ENCODE measurements at regions not wholly inside any gene's neighbourhood (a gene's known extent, or its start where the extent isn't known, plus 50 kb on each side); places are given as distances from the start of the nearest gene placed in this dataset.

DNA sequence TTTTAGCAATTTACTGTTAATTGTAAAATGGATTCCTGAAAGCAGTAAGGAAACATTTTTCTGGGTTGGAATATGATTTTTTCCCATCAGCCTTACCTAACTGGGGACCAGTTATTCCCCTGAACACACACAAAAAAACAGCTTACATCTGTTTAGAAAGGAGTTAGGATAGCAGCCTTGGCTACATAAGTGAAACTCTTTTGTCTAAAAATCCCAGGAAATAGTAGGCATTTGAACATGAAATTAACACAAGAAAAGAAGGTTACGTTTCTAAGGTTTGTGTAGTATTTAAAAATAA, 696.2 kb upstream of the MARCKS start:
- H3K4me3 ChIP-seq (ENCODE audit: low read length) = no peak overlapping the region
- TF ChIP-seq, protein P1, sequence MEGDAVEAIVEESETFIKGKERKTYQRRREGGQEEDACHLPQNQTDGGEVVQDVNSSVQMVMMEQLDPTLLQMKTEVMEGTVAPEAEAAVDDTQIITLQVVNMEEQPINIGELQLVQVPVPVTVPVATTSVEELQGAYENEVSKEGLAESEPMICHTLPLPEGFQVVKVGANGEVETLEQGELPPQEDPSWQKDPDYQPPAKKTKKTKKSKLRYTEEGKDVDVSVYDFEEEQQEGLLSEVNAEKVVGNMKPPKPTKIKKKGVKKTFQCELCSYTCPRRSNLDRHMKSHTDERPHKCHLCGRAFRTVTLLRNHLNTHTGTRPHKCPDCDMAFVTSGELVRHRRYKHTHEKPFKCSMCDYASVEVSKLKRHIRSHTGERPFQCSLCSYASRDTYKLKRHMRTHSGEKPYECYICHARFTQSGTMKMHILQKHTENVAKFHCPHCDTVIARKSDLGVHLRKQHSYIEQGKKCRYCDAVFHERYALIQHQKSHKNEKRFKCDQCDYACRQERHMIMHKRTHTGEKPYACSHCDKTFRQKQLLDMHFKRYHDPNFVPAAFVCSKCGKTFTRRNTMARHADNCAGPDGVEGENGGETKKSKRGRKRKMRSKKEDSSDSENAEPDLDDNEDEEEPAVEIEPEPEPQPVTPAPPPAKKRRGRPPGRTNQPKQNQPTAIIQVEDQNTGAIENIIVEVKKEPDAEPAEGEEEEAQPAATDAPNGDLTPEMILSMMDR (conservative IDR thresholded peaks at IDR 0.05; ENCODE audit: low read depth, low read length) = no peak
- DNase-seq (ENCODE audit: low read depth) = no peak

DNA sequence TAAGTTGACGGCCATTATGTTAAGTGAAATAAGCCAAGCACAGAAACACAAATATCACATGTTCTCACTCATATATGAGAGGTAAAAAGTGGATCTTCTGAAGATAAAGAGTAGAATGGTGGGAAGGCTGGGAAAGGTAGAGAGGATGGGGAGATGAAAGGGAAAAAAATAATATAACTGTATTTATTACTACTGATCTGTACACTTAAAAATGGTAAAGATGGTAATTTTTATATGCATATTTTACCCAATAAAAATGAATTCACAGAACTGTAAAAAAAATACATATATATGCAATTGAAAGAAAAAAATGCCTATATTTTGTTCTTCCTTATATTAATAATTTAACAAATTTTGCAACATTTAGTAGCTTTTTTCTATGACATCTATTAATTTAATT, 694.4 kb upstream of the MARCKS start:
- no peak for DNase-seq (ENCODE audit: low read depth)
- TF ChIP-seq, protein P1 (conservative IDR thresholded peaks at IDR 0.05; ENCODE audit: low read depth, low read length) = no peak
- no peak overlapping the region for H3K4me3 ChIP-seq (ENCODE audit: low read length)

DNA sequence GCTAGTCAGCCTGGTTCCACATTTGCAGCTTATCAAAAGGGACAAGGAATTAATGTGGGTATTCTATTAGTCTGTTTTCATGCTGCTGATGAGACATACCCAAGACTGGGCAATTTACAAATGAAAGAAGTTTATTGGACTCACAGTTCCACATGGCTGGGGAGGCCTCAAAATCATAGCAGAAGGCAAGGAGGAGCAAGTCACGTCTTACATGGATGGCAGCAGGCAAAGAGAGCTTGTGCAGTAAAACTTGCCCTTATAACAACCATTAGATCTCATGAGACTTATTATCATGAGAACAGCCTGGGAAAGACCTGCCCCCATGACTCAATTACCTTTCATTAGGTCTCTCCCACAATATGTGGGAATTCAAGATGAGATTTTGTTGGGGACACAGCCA, 689.1 kb upstream of the MARCKS start:
- TF ChIP-seq, protein P1 (conservative IDR thresholded peaks at IDR 0.05; ENCODE audit: low read depth, low read length) = no peak
- no peak for DNase-seq (ENCODE audit: low read depth)
- H3K4me3 ChIP-seq (ENCODE audit: low read length) = no peak overlapping the region

DNA sequence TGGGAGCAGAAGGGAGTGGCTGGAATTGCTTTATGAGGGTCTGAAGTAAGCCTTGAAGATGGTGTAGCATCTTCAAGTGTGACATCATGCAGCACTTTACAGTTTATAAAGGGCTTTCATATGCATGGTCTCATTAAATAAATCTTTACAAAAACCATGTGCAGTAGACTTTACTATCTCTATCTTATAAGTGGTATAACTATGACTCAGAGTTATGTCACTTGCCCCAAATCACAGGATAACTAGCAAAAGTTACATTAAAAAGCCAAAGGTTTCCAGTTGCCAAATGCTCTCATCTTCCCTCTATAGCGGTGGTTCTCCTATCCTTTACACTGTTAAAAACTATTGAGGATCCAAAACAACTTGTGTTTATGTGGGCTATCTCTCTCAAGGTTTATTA, 687.7 kb upstream of the MARCKS start:
- TF ChIP-seq, protein P1 (conservative IDR thresholded peaks at IDR 0.05; ENCODE audit: low read depth, low read length) = no peak
- no peak for DNase-seq (ENCODE audit: low read depth)
- H3K4me3 ChIP-seq (ENCODE audit: low read length) = no peak overlapping the region

DNA sequence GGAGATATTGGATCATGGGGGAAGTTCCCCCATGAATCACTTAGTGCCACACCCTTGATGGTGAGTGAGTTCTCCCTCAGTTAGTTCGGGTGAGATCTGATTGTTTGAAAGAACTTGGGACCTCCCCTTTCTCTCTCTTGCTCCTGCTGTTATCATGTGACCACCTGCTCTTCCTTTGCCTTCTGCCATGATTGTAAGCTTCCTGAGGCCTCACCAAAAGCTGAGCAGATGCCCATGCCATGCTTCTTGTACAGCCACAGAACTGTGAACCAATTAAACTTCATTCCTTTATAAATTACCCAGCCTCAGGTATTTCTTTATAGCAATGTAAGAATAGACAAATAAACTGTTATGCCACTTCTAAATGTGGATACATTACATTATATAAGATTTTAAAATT, 686.7 kb upstream of the MARCKS start:
- DNase-seq (ENCODE audit: low read depth) = no peak
- TF ChIP-seq, protein P1 (conservative IDR thresholded peaks at IDR 0.05; ENCODE audit: low read depth, low read length) = no peak
- no peak overlapping the region for H3K4me3 ChIP-seq (ENCODE audit: low read length)

DNA sequence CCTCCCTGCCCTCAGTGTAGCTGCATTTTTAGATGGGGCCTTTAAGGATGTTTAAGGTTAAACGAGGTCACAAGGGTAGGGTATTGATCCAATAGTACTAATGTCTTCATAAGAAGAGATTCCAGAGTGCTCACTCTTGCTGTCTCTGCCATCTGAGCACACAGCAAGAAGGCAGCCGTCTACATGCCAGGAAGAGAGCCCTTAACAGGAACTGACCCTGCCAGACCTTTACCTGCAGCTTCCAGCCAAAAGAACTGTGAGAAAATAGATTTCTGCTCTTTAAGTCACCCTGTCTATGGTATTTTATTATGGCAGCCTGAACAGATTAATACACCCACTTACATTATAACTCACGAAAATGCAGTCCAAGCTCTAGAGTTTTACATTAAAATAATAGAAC, 685.3 kb upstream of the MARCKS start:
- TF ChIP-seq, protein P1 (conservative IDR thresholded peaks at IDR 0.05; ENCODE audit: low read depth, low read length) = no peak
- DNase-seq (ENCODE audit: low read depth) = no peak
- no peak overlapping the region for H3K4me3 ChIP-seq (ENCODE audit: low read length)

DNA sequence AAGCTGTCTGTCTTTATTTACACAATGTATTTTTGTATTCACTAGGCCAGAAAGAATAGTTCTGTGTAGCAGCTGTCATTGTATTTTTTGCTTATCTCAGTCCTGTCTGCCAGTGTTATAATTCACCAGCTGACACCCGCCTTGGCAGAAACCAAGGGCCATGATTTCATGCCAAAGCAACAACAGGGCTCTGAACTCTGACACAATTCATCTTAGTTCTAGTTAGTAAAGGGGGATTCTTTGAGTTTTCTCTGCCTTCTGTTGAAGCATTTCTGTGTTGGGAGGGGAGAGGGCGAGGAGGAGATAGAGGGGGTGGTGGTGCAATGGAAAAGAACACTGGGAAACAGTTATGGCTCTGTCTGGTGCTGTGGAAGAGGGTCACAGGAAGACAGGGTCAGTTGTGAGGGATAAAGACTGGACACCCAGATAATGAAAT, 684.6 kb upstream of the MARCKS start:
- H3K4me3 ChIP-seq (ENCODE audit: low read length) = no peak overlapping the region
- no peak for DNase-seq (ENCODE audit: low read depth)
- TF ChIP-seq, protein P1 (conservative IDR thresholded peaks at IDR 0.05; ENCODE audit: low read depth, low read length) = no peak

All from retinal pigment epithelial cell (primary cell).